DMS114 treated with DMSO at 0.1 percent for 48 hours (cell line): ENCODE measurements at regions not wholly inside any gene's neighbourhood (a gene's known extent, or its start where the extent isn't known, plus 50 kb on each side); places are given as distances from the start of the nearest gene placed in this dataset.

ENCODE experiments used
- DNase-seq: peaks from one replicate; lab custom pipeline; 2025; ENCODE audit not compliant: unreplicated experiment; lab: John Stamatoyannopoulos, UW

- DNase-seq: no peak
Measured at GRCh38 chr1:229760478-229760996, 134.5 kb downstream of the URB2 start.

GRCh38 chr1:229762891-229763290, 136.8 kb downstream of the URB2 start:
- no peak for DNase-seq

- DNase-seq: no peak
Measured at GRCh38 chr1:229768232-229768631, 142.2 kb downstream of the URB2 start.

- DNase-seq: no peak
Measured at GRCh38 chr1:229769006-229769405, 143.0 kb downstream of the URB2 start.

GRCh38 chr1:229769809-229770208, 143.8 kb downstream of the URB2 start:
- DNase-seq: no peak

- DNase-seq: no peak
Measured at GRCh38 chr1:229778794-229779193, 152.7 kb downstream of the URB2 start.

GRCh38 chr1:229781453-229781852, 155.4 kb downstream of the URB2 start:
- DNase-seq: no peak

GRCh38 chr1:229782469-229782868, 156.4 kb downstream of the URB2 start:
- no peak for DNase-seq

- DNase-seq: no peak
Measured at GRCh38 chr1:229784834-229785233, 158.8 kb downstream of the URB2 start.

- no peak for DNase-seq
Measured at GRCh38 chr1:229786974-229787610, 161.0 kb downstream of the URB2 start.

- no peak for DNase-seq
Measured at GRCh38 chr1:229788004-229788403, 162.0 kb downstream of the URB2 start.

GRCh38 chr1:229792012-229792975, 166.2 kb downstream of the URB2 start:
- DNase-seq: no peak

- no peak for DNase-seq
Measured at GRCh38 chr1:229793488-229793887, 167.4 kb downstream of the URB2 start.

GRCh38 chr1:229798558-229798957, 172.5 kb downstream of the URB2 start:
- DNase-seq: no peak

- no peak for DNase-seq
Measured at GRCh38 chr1:229803626-229804217, 177.7 kb downstream of the URB2 start.

GRCh38 chr1:229808272-229808671, 182.2 kb downstream of the URB2 start:
- no peak for DNase-seq

GRCh38 chr1:229810140-229810539, 184.1 kb downstream of the URB2 start:
- no peak for DNase-seq

GRCh38 chr1:229810961-229811360, 184.9 kb downstream of the URB2 start:
- DNase-seq: no peak

GRCh38 chr1:229812148-229812547, 186.1 kb downstream of the URB2 start:
- DNase-seq: no peak

GRCh38 chr1:229812693-229813092, 186.6 kb downstream of the URB2 start:
- no peak for DNase-seq

GRCh38 chr1:229815076-229815475, 189.0 kb downstream of the URB2 start:
- no peak for DNase-seq

- DNase-seq: no peak
Measured at GRCh38 chr1:229815961-229816360, 189.9 kb downstream of the URB2 start.
